22Rv1 (cell line): ENCODE measurements at regions not wholly inside any gene's neighbourhood (a gene's known extent, or its start where the extent isn't known, plus 50 kb on each side); places are given as distances from the start of the nearest gene placed in this dataset.

Experiments
- H3K27ac ChIP-seq: fragments of 450-650 bp; 2 replicates; pipeline ENCODE4 v1.5.1; 2017
- CTCF ChIP-seq: fragments of 450-650 bp; IDR thresholded peaks from 2 replicates; pipeline ENCODE4 v1.5.1; 2017; ENCODE audit warnings: mild to moderate bottlenecking
- ZFX ChIP-seq: fragments of 450-650 bp; IDR thresholded peaks from 2 replicates; pipeline ENCODE4 v1.6.1; 2017; ENCODE audit warnings: antibody characterized with exemption, borderline replicate concordance

- TF ChIP-seq CTCF (peak; percentile 93), ZFX (no peak)
- no peak overlapping the region for H3K27ac ChIP-seq
Measured at GRCh38 chr14:100645196-100645981, 58.2 kb upstream of the BEGAIN start.

GRCh38 chr14:100645982-100646314 is 58.7 kb upstream of the BEGAIN start:
- TF ChIP-seq ZFX (no peak), CTCF (peak; percentile 63)
- no peak overlapping the region for H3K27ac ChIP-seq

DNA sequence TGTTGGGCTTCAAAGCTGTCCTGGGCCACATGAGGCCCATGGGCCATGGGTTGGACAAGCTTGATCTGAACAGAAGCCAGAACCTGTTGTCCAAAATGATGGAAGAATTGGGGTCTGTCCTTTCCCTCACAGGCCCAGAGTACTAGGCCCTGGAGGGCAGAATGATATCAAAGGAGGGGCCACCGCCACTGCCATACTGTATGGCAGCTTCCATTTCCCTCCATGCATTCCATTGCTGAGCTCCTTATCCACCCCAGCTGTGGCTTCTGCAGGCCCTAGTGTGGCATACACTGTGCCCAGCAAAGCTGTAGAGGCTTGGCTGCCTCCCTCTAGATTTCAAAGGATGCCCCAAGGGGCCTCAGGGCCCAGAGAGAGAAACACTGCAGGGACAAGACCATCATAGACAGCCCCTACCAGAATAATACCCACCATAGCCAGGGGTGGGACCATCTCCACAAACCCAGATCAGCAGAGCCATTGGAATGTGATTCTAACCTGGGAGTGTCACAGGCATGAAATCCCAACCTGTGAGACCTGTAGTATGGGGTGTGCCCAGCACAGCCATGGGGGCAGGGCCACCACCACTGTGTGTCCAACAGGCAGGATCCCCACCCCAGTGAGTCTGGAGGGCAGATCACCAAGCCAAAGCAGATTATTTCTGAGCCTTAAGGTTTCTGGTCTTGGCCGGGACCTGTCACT is 61.4 kb upstream of the BEGAIN start:
- TF ChIP-seq ZFX (no peak), CTCF (no peak)
- peak overlapping the region; percentile 57 for H3K27ac ChIP-seq

GRCh38 chr14:100649173-100649519 is 61.9 kb upstream of the BEGAIN start:
- peak overlapping the region; percentile 57 for H3K27ac ChIP-seq
- TF ChIP-seq CTCF, result no peak
- no peak for TF ChIP-seq ZFX

- TF ChIP-seq ZFX (no peak), CTCF (no peak)
- H3K27ac ChIP-seq, result no peak overlapping the region
Measured at GRCh38 chr14:100651999-100652508, 64.8 kb upstream of the BEGAIN start.

- TF ChIP-seq CTCF (no peak), ZFX (no peak)
- no peak overlapping the region for H3K27ac ChIP-seq
Measured at GRCh38 chr14:100652744-100653143, 65.5 kb upstream of the BEGAIN start.

DNA sequence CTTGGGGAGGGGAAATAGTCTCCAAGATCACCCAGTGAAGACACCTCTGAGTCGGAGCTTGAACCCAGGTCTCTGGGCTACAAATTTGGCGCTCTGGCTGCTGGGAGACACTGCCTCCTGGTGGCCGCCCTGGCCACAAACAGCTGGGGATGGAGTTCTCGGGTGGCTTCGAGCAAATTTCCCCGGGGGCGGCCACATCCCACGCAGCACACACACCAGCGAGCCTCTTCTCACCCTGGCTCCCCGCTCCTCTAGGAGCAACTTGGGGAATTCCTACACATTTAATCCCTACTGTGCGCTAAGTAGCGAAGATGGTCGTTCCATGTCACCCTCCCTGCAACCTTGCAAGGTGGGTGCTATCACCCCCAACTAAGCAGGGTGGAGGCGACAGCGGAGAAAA is 66.2 kb upstream of the BEGAIN start:
- H3K27ac ChIP-seq, result no peak overlapping the region
- TF ChIP-seq ZFX (no peak), CTCF (peak; percentile 86)
